NCI-H748 treated with DMSO at 0.1 percent for 48 hours (cell line): ENCODE measurements at regions not wholly inside any gene's neighbourhood (a gene's known extent, or its start where the extent isn't known, plus 50 kb on each side); places are given as distances from the start of the nearest gene placed in this dataset.

Experiments used
- DNase-seq: peaks from one replicate; lab custom pipeline; 2025; lab: John Stamatoyannopoulos, UW

- no peak for DNase-seq
Observed at GRCh38 chr16:87252269-87252970, 64.8 kb downstream of the C16orf95 start.
